ENCODE measurements at regions not wholly inside any gene's neighbourhood (a gene's known extent, or its start where the extent isn't known, plus 50 kb on each side); places are given as distances from the start of the nearest gene placed in this dataset.

DNA sequence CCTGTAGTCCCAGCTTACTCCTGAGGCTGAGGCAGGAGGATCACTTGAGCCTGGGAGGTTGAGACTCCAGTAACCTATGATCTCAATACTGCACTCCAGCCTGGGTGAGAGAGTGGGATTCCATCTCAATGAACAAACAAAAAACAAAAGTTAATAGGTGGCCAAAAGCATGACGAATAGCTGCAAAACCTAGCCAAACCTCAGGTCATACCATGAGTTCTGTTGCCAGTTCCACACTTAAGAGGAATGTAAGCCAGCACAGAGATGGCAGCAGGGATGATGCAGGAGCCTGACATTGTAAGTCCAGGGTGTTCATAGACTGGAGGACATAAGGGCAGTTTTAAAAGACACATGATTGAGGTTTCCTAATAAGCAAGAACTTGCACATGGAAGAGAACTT, 55.3 kb upstream of the RMDN2 start:
- Histone ChIP-seq H2BK12ac (ENCODE audit: insufficient read length, low read depth, low read length) (no peak overlapping the region), H2BK15ac (ENCODE audit: low read depth, low read length) (no peak overlapping the region), H3K27me3 (ENCODE audit: insufficient read depth, low read length) (no peaks in the 10 kb centered on the region), H4K8ac (replicated peaks; ENCODE audit: insufficient read length, low read depth, low read length) (no peak overlapping the region), H3K79me2 (ENCODE audit: insufficient read depth, low read length) (no peaks in the 10 kb centered on the region), H2BK120ac (ENCODE audit: low read depth, low read length, poor library complexity, severe bottlenecking) (no peak overlapping the region), H3K4me2 (ENCODE audit: insufficient read depth, insufficient read length, low read length) (no peak overlapping the region), H3K9me3 (ENCODE audit: control insufficient read depth, low read depth, low read length) (no peaks in the 10 kb centered on the region), H3K9ac (ENCODE audit: extremely low read depth, insufficient read length, low read length) (no peak overlapping the region), H2AK5ac (ENCODE audit: insufficient read length, low read length) (no peak overlapping the region), H3K23me2 (ENCODE audit: insufficient read length, low read depth, low read length, poor library complexity, severe bottlenecking) (no peaks in the 10 kb centered on the region), H3K18ac (ENCODE audit: insufficient read length, low read depth, low read length) (no peak overlapping the region), H3K56ac (ENCODE audit: insufficient read length, low read depth, low read length) (no peak overlapping the region), H4K5ac (ENCODE audit: insufficient read length, low read depth, low read length) (no peak overlapping the region), H3K4me1 (ENCODE audit: insufficient read depth, low read length) (no peaks in the 10 kb centered on the region; the same call in 1 of the 2 replicates), H3K4ac (ENCODE audit: low read depth, low read length) (no peak overlapping the region), H3K23ac (ENCODE audit: insufficient read length, low read depth, low read length) (no peak overlapping the region), H4K91ac (ENCODE audit: insufficient read length, low read depth, low read length) (no peak overlapping the region), H3K14ac (ENCODE audit: insufficient read depth, low read length) (no peak overlapping the region), H2AFZ (ENCODE audit: low read length) (no peak overlapping the region), H3T11ph (ENCODE audit: low read length) (no peak overlapping the region), H3K27ac (ENCODE audit: insufficient read length, low read depth, low read length) (no peak overlapping the region), H4K20me1 (ENCODE audit: control insufficient read depth, insufficient read depth, insufficient read length) (no peaks in the 10 kb centered on the region), H3K79me1 (ENCODE audit: insufficient read depth, low read depth, low read length, poor library complexity, severe bottlenecking) (no peaks in the 10 kb centered on the region), H2BK20ac (ENCODE audit: low read depth, low read length, poor library complexity, severe bottlenecking) (no peak overlapping the region), H2BK5ac (ENCODE audit: insufficient read length, low read length) (no peak overlapping the region)
- H3K4me3 Mint-ChIP-seq = no peak overlapping the region
- TF ChIP-seq, protein P1, sequence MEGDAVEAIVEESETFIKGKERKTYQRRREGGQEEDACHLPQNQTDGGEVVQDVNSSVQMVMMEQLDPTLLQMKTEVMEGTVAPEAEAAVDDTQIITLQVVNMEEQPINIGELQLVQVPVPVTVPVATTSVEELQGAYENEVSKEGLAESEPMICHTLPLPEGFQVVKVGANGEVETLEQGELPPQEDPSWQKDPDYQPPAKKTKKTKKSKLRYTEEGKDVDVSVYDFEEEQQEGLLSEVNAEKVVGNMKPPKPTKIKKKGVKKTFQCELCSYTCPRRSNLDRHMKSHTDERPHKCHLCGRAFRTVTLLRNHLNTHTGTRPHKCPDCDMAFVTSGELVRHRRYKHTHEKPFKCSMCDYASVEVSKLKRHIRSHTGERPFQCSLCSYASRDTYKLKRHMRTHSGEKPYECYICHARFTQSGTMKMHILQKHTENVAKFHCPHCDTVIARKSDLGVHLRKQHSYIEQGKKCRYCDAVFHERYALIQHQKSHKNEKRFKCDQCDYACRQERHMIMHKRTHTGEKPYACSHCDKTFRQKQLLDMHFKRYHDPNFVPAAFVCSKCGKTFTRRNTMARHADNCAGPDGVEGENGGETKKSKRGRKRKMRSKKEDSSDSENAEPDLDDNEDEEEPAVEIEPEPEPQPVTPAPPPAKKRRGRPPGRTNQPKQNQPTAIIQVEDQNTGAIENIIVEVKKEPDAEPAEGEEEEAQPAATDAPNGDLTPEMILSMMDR (conservative IDR thresholded peaks at IDR 0.05) = no peak
- H3K9me3 Mint-ChIP-seq = no peaks in the 10 kb centered on the region
- peaks cover 24 to 31% of the 10 kb centered on the region in 2 experiments for H3K4me1 Mint-ChIP-seq
- no peak for DNase-seq
- no peaks in the 10 kb centered on the region for H3K36me3 Mint-ChIP-seq (ENCODE audit: insufficient read depth in 1 of 3, low read depth in 3 of 3)
- H3K27ac Mint-ChIP-seq = no peak overlapping the region
- H3K27me3 Mint-ChIP-seq (ENCODE audit: low read depth) = peaks cover 10% of the 10 kb centered on the region
- no CpG with 5 or more reads among the region's 1 CpG for WGBS (ENCODE audit: extremely low coverage, insufficient read length, low lambda C conversion rate)
